RWPE2 (cell line): ENCODE measurements at regions not wholly inside any gene's neighbourhood (a gene's known extent, or its start where the extent isn't known, plus 50 kb on each side); places are given as distances from the start of the nearest gene placed in this dataset.

Experiments
- ATAC-seq: fragments of 200-7000 bp; cut with Tn5 transposase; 3 replicates; pipeline ENCODE4 v1.9.1; 2021; ENCODE audit warnings: low read depth
- DNase-seq: peaks from one replicate; pipeline ENCODE4 v3.0.0-alpha.2; 2020; ENCODE audit warnings: low spot score
- H3K27ac ChIP-seq: fragments of 450-650 bp; 2 replicates; pipeline ENCODE4 v1.5.1; 2017; ENCODE audit warnings: mild to moderate bottlenecking; ENCODE audit not compliant: poor library complexity, severe bottlenecking
- H3K27me3 ChIP-seq: fragments of 250-450 bp; sonication (Bioruptor Pico); 2 replicates; pipeline ENCODE4 v1.5.1; 2021; ENCODE audit warnings: mild to moderate bottlenecking, moderate library complexity; ENCODE audit not compliant: insufficient read depth, poor library complexity, severe bottlenecking
- H3K36me3 ChIP-seq: fragments of 250-450 bp; sonication (Bioruptor Pico); 2 replicates; pipeline ENCODE4 v1.5.1; 2020; ENCODE audit warnings: low read depth, mild to moderate bottlenecking, moderate library complexity
- H3K4me1 ChIP-seq: fragments of 250-450 bp; sonication (Bioruptor Pico); 2 replicates; pipeline ENCODE4 v1.5.1; 2021; ENCODE audit warnings: mild to moderate bottlenecking, moderate library complexity; ENCODE audit not compliant: insufficient read depth, poor library complexity, severe bottlenecking
- H3K4me3 ChIP-seq: fragments of 250-450 bp; sonication (Bioruptor Pico); 2 replicates; pipeline ENCODE4 v1.5.1; 2021; ENCODE audit warnings: mild to moderate bottlenecking, moderate library complexity; ENCODE audit not compliant: severe bottlenecking
- H3K9me3 ChIP-seq: fragments of 250-450 bp; sonication (Bioruptor Pico); 2 replicates; pipeline ENCODE4 v1.5.1; 2021; ENCODE audit warnings: mild to moderate bottlenecking, moderate library complexity; ENCODE audit not compliant: severe bottlenecking
- CTCF ChIP-seq: fragments of 450-650 bp; IDR thresholded peaks from one replicate; pipeline ENCODE4 v1.5.1; 2017; ENCODE audit warnings: mild to moderate bottlenecking, moderate library complexity; ENCODE audit not compliant: poor library complexity, severe bottlenecking

GRCh38 chr13:107580741-107581412 is 634.5 kb downstream of the LIG4 start:
- TF ChIP-seq CTCF, result no peak
- DNase-seq (no peak), ATAC-seq (no peak)
- no peaks in the 10 kb centered on the region for H3K36me3 ChIP-seq
- no peak overlapping the region for H3K27ac ChIP-seq
- no peaks in the 10 kb centered on the region for H3K4me1 ChIP-seq
- H3K9me3 ChIP-seq, result no peaks in the 10 kb centered on the region
- H3K4me3 ChIP-seq, result no peak overlapping the region
- H3K27me3 ChIP-seq, result no peaks in the 10 kb centered on the region

- Histone ChIP-seq H3K4me1 (no peaks in the 10 kb centered on the region), H3K27me3 (no peaks in the 10 kb centered on the region), H3K27ac (no peak overlapping the region), H3K36me3 (no peaks in the 10 kb centered on the region), H3K9me3 (no peaks in the 10 kb centered on the region), H3K4me3 (no peak overlapping the region)
- DNase-seq (no peak), ATAC-seq (no peak)
- no peak for TF ChIP-seq CTCF
Measured at GRCh38 chr13:107576430-107576829, 638.9 kb downstream of the LIG4 start.

DNA sequence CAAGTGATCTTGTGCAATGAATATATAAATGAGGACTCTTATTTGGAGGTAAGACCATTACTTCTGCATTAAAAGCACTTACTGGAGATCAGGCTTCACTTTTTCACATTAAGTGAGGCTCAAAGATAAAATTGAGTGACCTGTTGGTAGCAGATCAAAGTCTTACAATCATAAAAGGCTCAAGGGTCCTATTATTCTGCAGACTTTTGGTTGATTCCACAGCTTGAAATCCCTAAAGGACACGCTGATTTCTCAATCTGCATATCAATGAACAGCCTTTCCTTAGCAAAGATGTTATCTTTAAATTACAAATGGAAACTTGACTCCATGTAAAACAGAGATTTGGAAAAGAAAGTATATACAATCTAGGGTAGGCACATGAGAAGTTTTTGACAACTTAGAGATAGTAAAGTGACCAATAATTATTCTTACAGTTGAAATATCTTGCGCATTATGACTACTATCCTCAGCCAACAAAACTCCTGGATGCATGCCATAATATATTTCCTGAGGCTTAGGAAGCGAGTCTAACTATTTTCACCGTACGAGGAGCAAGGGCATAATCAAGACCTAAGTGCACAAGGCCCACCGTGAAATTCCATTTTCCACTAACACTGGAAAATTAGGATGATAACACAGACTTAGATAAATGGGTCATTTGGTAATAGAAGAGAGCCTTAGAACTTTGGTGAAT is 640.7 kb downstream of the LIG4 start:
- TF ChIP-seq CTCF, result no peak
- Histone ChIP-seq H3K27ac (no peak overlapping the region), H3K9me3 (no peaks in the 10 kb centered on the region), H3K4me1 (no peaks in the 10 kb centered on the region), H3K36me3 (no peaks in the 10 kb centered on the region), H3K4me3 (no peak overlapping the region), H3K27me3 (no peaks in the 10 kb centered on the region)
- ATAC-seq (no peak), DNase-seq (no peak)

DNA sequence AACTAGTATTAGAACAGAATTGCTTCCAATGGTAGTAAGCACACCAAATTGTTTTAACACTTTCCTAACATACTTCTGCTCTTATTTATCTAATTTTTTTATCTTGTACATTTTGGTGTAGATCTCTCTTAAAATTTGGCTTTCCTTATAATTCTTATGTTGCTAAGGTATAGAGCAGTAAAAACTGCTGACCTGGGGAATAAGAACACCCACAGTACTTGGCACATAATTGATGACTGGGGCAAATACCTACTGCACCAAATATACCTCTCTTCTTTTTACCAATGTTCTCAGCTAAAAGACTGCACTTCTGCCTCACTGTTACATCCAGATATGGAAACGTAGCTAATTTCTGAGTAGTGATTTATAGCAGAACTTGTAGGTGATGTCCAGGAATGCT is 642.2 kb downstream of the LIG4 start:
- Histone ChIP-seq H3K27me3 (no peaks in the 10 kb centered on the region), H3K27ac (no peak overlapping the region), H3K9me3 (no peaks in the 10 kb centered on the region), H3K4me3 (no peak overlapping the region), H3K4me1 (no peaks in the 10 kb centered on the region), H3K36me3 (no peaks in the 10 kb centered on the region)
- DNase-seq (no peak), ATAC-seq (no peak)
- no peak for TF ChIP-seq CTCF

GRCh38 chr13:107572156-107572555 is 643.2 kb downstream of the LIG4 start:
- Histone ChIP-seq H3K36me3 (no peaks in the 10 kb centered on the region), H3K27me3 (no peaks in the 10 kb centered on the region), H3K9me3 (no peaks in the 10 kb centered on the region), H3K4me1 (no peaks in the 10 kb centered on the region), H3K4me3 (no peak overlapping the region), H3K27ac (no peak overlapping the region)
- ATAC-seq (no peak), DNase-seq (no peak)
- TF ChIP-seq CTCF, result no peak
